PC-9 (cell line): ENCODE measurements at regions not wholly inside any gene's neighbourhood (a gene's known extent, or its start where the extent isn't known, plus 50 kb on each side); places are given as distances from the start of the nearest gene placed in this dataset.

Experiments
- BruUV-seq: library from RNA; stranded (reverse); fragments of 400-500 nt; replicated peaks from 2 replicates; lab custom pipeline; 2021; lab: Mats Ljungman, UMichigan
- CTCF ChIA-PET: fragments of 300-600 bp; sonication (Branson Sonifier 250); formaldehyde crosslinking; loops from one replicate; lab custom pipeline; 2022; ENCODE audit warnings: antibody characterized with exemption; lab: Charles Lee
- POLR2A ChIA-PET: fragments of 300-600 bp; sonication (Branson Sonifier 250); formaldehyde crosslinking; loops from one replicate; lab custom pipeline; 2022; ENCODE audit warnings: antibody characterized with exemption; ENCODE audit not compliant: unreplicated experiment; lab: Charles Lee
- DNase-seq, 2 experiments: peaks; one replicate each; pipeline versions ENCODE4 v3.0.0 to v3.0.0-alpha.2; 2015 to 2022; ENCODE audit warnings: mixed read lengths in 1 of 2
- H2AFZ ChIP-seq: fragments of 200-600 bp; sonication (generic); 2 replicates; pipeline ENCODE4 v1.8.1; 2017; ENCODE audit warnings: antibody characterized with exemption
- H3F3A ChIP-seq: fragments of 200-600 bp; sonication (generic); 2 replicates; pipeline ENCODE4 v1.8.1; 2017; ENCODE audit warnings: antibody characterized with exemption, mild to moderate bottlenecking, low read depth; ENCODE audit not compliant: insufficient read depth
- H3K27ac ChIP-seq: fragments of 200-600 bp; sonication (generic); 2 replicates; pipeline ENCODE4 v1.6.1; 2016; ENCODE audit warnings: mixed run types
- H3K27me3 ChIP-seq: fragments of 200-600 bp; sonication (generic); 2 replicates; pipeline ENCODE4 v1.6.1; 2016; ENCODE audit warnings: low read depth, mixed run types; ENCODE audit not compliant: insufficient read depth
- H3K36me3 ChIP-seq: fragments of 200-600 bp; sonication (generic); 2 replicates; pipeline ENCODE4 v1.6.1; 2016; ENCODE audit warnings: low read depth, mixed run types
- H3K4me1 ChIP-seq: fragments of 200-600 bp; sonication (generic); replicated peaks from 2 replicates; pipeline ENCODE4 v1.6.1; 2016; ENCODE audit warnings: mixed run types; ENCODE audit not compliant: insufficient read depth
- H3K4me2 ChIP-seq: fragments of 200-600 bp; sonication (generic); 2 replicates; pipeline ENCODE4 v1.6.1; 2017; ENCODE audit warnings: mixed run types
- H3K4me3 ChIP-seq: fragments of 200-600 bp; sonication (generic); 2 replicates; pipeline ENCODE4 v1.6.1; 2016; ENCODE audit warnings: mixed run types
- H3K79me2 ChIP-seq: fragments of 200-600 bp; sonication (generic); 2 replicates; pipeline ENCODE4 v1.6.1; 2017; ENCODE audit warnings: low read depth, mixed run types
- H3K9me2 ChIP-seq: fragments of 200-600 bp; sonication (generic); 2 replicates; pipeline ENCODE4 v1.8.1; 2017; ENCODE audit warnings: mild to moderate bottlenecking; ENCODE audit not compliant: insufficient read depth
- H3K9me3 ChIP-seq: fragments of 200-600 bp; sonication (generic); 2 replicates; pipeline ENCODE4 v1.8.1; 2016; ENCODE audit warnings: low read depth; ENCODE audit not compliant: insufficient read depth
- H4K20me1 ChIP-seq: fragments of 200-600 bp; sonication (generic); 2 replicates; pipeline ENCODE4 v1.8.1; 2017; ENCODE audit not compliant: insufficient read depth
- EZH2 ChIP-seq: fragments of 200-600 bp; sonication (generic); IDR thresholded peaks from 2 replicates; pipeline ENCODE4 v1.8.0; 2017; ENCODE audit warnings: antibody characterized with exemption, low read depth
- intact Hi-C: fragments of 100-400 bp; cut with micrococcal nuclease; formaldehyde crosslinking; loops from one replicate; pipeline ENCODE4 v1.10.0; 2022; ENCODE audit not compliant: unreplicated experiment
- TF ChIP-seq, protein P1 (sequence below): fragments of 200-600 bp; sonication (generic); conservative IDR thresholded peaks from 2 replicates; pipeline ENCODE4 v1.6.1; 2017; ENCODE audit warnings: mixed run types, antibody characterized with exemption, mild to moderate bottlenecking, moderate library complexity

DNA sequence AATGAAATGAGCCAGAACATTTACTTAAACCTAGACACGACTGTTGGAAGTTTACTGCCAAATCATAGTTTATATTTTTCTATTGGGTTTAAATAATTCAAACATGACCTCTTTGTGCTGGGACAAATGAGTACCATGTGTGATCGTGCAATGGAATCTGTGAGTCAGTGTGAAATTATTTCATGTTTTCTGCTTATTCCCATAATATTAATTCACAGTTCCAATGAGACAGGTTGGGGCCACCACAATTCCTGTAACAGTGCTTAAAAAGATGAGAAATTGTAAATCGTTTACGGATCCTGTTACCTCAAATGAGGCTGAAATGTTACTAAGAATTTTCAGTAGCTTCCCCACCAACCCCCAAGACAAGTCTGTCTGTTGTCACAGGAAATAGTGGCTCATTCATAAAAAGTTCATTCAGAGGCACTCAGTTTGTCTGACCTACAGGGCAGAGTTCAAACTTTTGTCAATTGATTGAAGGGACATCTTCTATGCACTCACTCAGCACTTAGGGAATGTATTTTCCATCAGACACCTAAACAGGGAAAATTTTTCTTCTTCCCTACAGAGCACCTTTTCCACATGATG, 563.9 kb upstream of the ADAMTS16 start:
- DNase-seq: no peak
- no peaks in the 10 kb centered on the region for H3K9me2 ChIP-seq
- ChIA-PET CTCF (no interaction called here), POLR2A (no interaction called here)
- no peak overlapping the region for H3K4me3 ChIP-seq
- H3K79me2 ChIP-seq: no peaks in the 10 kb centered on the region
- BruUV-seq: no TSS peak
- no peaks in the 10 kb centered on the region for H3K36me3 ChIP-seq
- no peaks in the 10 kb centered on the region for H3K9me3 ChIP-seq
- no peak overlapping the region for H2AFZ ChIP-seq
- TF ChIP-seq EZH2: no peak
- TF ChIP-seq, protein P1, sequence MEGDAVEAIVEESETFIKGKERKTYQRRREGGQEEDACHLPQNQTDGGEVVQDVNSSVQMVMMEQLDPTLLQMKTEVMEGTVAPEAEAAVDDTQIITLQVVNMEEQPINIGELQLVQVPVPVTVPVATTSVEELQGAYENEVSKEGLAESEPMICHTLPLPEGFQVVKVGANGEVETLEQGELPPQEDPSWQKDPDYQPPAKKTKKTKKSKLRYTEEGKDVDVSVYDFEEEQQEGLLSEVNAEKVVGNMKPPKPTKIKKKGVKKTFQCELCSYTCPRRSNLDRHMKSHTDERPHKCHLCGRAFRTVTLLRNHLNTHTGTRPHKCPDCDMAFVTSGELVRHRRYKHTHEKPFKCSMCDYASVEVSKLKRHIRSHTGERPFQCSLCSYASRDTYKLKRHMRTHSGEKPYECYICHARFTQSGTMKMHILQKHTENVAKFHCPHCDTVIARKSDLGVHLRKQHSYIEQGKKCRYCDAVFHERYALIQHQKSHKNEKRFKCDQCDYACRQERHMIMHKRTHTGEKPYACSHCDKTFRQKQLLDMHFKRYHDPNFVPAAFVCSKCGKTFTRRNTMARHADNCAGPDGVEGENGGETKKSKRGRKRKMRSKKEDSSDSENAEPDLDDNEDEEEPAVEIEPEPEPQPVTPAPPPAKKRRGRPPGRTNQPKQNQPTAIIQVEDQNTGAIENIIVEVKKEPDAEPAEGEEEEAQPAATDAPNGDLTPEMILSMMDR: no peak
- peaks cover 58% of the 10 kb centered on the region for H3K27me3 ChIP-seq
- H4K20me1 ChIP-seq: no peaks in the 10 kb centered on the region
- H3F3A ChIP-seq: no peaks in the 10 kb centered on the region
- H3K27ac ChIP-seq: no peak overlapping the region
- H3K4me2 ChIP-seq: no peak overlapping the region
- intact Hi-C loops: loop anchor here (10.0 kb wide), 1 partner anchor 119 kb away; no protein-coding TSS in a partner anchor
- no peaks in the 10 kb centered on the region for H3K4me1 ChIP-seq

DNA sequence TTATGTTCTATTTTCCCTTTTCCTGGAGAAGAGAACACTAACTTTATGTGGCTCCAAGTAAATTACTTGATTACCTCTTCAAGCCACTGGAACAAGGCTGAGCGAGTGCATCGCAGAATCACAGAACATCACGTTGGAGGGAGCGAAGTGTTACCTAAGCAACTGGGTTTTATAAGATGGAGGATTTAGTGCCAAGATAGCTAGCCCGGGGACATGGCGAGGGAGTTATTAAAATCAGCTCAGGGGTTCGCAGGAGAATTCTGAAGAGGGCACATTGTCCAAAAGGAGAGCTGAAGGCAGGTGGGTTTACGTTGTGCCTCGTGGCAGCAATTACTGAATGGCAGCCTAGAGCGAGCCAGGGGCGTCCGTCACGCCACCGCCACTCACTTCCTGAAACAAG, 563.2 kb upstream of the ADAMTS16 start:
- peaks cover 64% of the 10 kb centered on the region for H3K27me3 ChIP-seq
- no peaks in the 10 kb centered on the region for H3K9me3 ChIP-seq
- no peak for DNase-seq
- no peaks in the 10 kb centered on the region for H3K9me2 ChIP-seq
- no peak overlapping the region for H3K4me3 ChIP-seq
- H4K20me1 ChIP-seq: no peaks in the 10 kb centered on the region
- H3F3A ChIP-seq: no peaks in the 10 kb centered on the region
- no peaks in the 10 kb centered on the region for H3K4me1 ChIP-seq
- H3K4me2 ChIP-seq: no peak overlapping the region
- intact Hi-C loops: loop anchor here (10.0 kb wide), 1 partner anchor 118 kb away; no protein-coding TSS in a partner anchor
- no TSS peak for BruUV-seq
- no peaks in the 10 kb centered on the region for H3K79me2 ChIP-seq
- TF ChIP-seq EZH2: no peak
- TF ChIP-seq, protein P1: no peak
- no peak overlapping the region for H2AFZ ChIP-seq
- CTCF ChIA-PET: no interaction called here
- POLR2A ChIA-PET: no interaction called here
- no peak overlapping the region for H3K27ac ChIP-seq
- no peaks in the 10 kb centered on the region for H3K36me3 ChIP-seq

DNA sequence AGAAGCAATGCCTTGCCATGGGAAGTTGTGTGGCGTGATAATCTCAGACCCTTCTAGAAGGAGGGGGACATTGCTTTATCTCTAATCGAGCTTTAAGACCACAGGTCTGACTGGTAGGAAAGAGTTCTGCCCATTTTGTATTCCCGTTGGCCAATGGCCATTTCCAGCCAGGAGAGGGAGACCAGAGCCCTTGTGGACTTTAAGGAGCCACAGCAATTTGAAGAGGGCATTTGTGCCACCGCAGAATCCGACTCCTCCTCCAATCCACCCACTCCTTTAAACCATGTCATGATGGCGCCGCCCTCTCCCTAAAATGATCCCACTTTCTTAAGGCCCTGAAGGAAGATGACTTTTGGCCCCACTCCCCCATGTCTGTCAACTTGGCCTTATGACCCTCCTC, 560.5 kb upstream of the ADAMTS16 start:
- no peak for DNase-seq
- Histone ChIP-seq H3K36me3 (no peaks in the 10 kb centered on the region), H3K79me2 (no peaks in the 10 kb centered on the region), H3K9me3 (no peaks in the 10 kb centered on the region), H3F3A (no peaks in the 10 kb centered on the region), H2AFZ (no peak overlapping the region), H3K4me2 (no peak overlapping the region), H3K9me2 (no peaks in the 10 kb centered on the region), H3K4me1 (no peaks in the 10 kb centered on the region), H4K20me1 (no peaks in the 10 kb centered on the region), H3K4me3 (no peak overlapping the region), H3K27me3 (peaks cover 84% of the 10 kb centered on the region), H3K27ac (no peak overlapping the region)
- ChIA-PET CTCF (no interaction called here), POLR2A (no interaction called here)
- intact Hi-C loops: loop anchor here (10.0 kb wide), 1 partner anchor 115 kb away; no protein-coding TSS in a partner anchor
- BruUV-seq: no TSS peak
- TF ChIP-seq EZH2: no peak
- TF ChIP-seq, protein P1: no peak
